RPMI8226 (cell line): ENCODE measurements at regions not wholly inside any gene's neighbourhood (a gene's known extent, or its start where the extent isn't known, plus 50 kb on each side); places are given as distances from the start of the nearest gene placed in this dataset.

Experiments
- DNase-seq: peaks from one replicate; pipeline ENCODE4 v3.0.0-alpha.2; 2015

DNA sequence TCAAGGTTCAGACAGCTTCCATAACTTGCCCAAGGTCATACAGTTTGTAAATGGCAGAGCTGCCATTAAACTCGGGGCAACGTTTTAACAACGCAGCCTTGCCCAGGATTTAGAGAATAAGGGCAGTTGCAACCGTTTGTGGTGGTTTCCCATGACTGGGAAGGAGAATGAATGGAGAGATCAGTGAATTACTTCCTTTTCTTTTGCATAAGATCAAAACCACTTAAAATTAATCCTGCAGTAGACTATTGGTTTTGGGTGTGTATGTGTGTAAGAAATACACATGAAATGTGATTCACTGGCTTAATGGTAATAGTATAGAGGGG lies 179.1 kb upstream of the MIR17HG start:
- no peak for DNase-seq

GRCh38 chr13:91169321-91170050 lies 178.0 kb upstream of the MIR17HG start:
- DNase-seq: no peak

- no peak for DNase-seq
Measured at GRCh38 chr13:91172160-91172559, 175.3 kb upstream of the MIR17HG start.

- no peak for DNase-seq
Measured at GRCh38 chr13:91174886-91175501, 172.5 kb upstream of the MIR17HG start.

GRCh38 chr13:91178099-91178498 lies 169.4 kb upstream of the MIR17HG start:
- DNase-seq: no peak

- DNase-seq: no peak
Measured at GRCh38 chr13:91181892-91182291, 165.6 kb upstream of the MIR17HG start.

DNA sequence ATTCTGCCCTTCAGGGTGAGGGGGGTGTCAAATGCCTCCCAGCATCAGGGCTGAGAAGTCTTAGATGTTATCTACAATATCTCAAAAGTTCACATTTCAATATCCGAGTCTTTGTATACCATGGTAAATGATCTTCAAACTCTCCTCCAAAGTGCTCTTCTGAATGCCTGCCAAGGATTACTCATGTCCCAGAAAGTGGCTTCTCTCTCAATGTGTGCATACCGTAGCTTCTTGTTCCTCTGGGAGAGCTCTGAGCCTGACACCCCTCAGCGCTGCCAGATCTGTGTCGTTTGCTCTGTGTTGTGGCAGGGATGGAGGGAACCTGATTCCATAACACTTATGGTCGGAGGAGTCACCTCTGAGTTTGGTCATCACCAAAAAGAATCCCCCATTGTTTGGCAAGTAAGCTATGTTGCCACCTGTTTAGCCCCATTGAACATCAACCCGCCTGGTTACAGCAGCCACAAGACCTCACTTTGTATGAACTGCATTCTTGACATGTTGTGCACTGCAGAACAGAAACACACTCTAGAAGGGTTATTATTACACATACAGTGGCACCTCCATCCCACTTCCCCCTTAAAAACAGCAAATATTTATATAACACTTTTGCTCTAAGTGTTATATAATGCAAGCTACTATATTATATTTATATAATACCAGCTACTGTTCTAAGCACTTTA lies 163.1 kb upstream of the MIR17HG start:
- DNase-seq: no peak

DNA sequence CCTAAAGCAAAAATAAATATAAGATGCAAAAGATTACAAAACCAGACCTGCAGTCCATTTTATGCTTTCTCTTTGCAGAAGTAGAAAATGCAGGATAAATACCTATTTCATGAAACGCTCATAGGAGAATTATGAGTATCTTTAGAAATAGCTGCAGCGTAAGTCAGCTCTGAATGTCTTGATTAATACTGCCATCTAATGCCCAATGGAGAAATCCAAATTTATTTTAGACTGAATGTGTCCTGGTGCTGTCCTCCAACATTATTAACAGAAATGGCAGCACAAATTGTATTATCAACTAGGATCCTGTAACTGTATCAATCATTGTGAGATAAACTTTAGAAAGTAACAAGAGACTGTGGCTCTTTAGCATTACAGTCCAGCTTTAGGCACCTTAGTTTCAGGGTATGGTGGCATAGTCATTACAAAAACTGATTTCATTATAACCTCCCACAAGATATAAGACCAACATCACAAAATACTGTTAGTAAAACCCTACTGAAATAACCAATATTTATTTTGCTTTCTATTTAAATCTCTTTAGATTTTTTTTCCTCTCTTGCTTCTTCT lies 162.1 kb upstream of the MIR17HG start:
- no peak for DNase-seq

DNA sequence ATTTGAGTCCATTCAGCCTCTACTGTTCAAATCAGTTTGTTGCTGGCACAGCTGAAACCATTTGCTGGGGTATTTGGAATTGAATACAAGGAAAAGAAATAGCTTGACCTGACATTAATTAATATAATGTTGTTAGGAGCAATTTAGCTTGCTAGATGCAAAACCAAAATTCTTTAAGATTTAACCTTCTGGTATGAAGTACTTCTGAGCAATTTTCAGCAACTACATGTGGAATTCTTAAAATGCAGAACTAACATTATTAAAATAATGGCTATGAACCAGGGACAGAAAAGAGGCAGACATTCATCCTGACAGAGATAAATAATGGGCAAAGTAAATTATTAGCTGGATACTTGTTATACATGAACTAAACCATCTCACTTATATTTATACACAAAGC lies 160.0 kb upstream of the MIR17HG start:
- DNase-seq: no peak

DNA sequence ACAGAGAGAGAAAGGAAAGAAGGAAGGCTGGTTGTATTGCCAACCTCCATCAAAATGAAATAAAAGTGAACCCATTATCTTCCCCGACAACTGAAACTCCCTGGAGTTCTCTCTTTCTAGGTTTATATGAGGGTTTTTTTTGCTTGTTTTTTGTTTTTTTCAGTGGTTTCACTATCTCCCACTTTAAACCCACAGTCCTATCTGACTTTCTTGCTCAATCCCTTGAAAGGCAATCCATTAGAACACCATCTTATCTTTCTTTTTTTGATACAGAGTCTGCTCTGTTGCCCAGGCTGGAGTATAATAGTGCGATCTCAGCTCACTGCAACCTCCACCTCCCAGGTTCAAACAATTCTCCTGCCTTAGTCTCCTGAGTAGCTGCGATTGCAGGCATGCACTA lies 158.0 kb upstream of the MIR17HG start:
- DNase-seq: no peak

DNA sequence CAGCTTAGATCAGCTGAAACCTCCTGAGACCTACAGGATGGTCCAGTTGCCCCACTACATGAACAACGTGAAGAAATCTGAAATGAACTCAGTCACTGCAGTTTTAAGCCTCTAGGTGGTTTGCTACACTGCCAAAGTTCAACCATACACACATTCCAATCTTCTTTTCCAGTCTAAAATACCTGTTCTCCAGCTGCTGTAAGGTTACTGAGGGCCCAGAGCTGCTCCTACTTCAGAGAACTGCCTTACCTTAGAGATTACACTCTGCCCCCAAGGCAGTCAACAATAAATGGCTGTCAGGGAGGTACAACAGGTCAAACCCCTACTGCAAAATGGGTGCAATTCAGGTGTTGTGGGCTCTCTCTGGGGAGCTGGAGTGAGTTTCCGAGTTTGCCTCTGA lies 154.1 kb upstream of the MIR17HG start:
- DNase-seq: no peak

- DNase-seq: no peak
Measured at GRCh38 chr13:91195789-91196188, 151.7 kb upstream of the MIR17HG start.

GRCh38 chr13:91196958-91197357 lies 150.5 kb upstream of the MIR17HG start:
- DNase-seq: no peak

GRCh38 chr13:91199866-91200265 lies 147.6 kb upstream of the MIR17HG start:
- no peak for DNase-seq

DNA sequence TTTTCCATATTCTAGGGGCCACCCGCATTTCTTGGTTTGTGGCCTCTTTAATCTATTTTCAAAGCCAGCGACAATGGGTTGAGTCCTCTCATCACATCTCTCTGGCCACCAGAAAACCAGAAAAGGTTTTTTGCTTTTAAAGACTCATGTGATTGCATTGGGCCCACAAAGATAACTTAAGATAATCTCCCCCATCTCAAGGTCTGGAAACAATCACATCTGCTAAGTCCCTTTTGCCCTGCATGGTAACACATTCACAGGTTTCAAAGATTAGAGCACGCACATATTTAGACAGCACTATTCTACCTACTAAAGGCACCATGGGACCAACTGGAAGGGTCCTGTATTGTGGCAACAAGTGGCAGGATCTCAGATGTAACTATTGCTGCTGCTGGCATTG lies 147.0 kb upstream of the MIR17HG start:
- DNase-seq: no peak

- DNase-seq: no peak
Measured at GRCh38 chr13:91203430-91203829, 144.1 kb upstream of the MIR17HG start.

DNA sequence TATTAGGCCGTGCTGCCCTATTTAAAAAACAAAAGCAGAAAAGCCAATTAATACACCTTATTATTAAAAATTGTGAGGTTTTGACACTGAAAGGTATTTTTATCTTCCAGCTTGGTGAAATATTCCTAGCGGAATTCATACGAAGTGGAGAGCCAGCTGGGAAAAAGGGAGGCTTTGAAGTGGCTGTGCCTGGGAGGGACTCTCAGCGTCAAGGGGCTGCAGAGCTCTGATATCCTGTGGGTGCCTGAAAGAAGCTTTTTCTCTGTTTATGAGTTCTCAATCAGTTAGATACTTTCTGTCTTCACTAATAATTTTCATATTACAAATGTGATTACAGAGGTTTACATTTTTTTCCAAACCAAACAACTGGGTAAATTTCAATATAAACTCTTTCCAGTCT lies 140.2 kb upstream of the MIR17HG start:
- DNase-seq: no peak

- DNase-seq: no peak
Measured at GRCh38 chr13:91211510-91211909, 136.0 kb upstream of the MIR17HG start.

DNA sequence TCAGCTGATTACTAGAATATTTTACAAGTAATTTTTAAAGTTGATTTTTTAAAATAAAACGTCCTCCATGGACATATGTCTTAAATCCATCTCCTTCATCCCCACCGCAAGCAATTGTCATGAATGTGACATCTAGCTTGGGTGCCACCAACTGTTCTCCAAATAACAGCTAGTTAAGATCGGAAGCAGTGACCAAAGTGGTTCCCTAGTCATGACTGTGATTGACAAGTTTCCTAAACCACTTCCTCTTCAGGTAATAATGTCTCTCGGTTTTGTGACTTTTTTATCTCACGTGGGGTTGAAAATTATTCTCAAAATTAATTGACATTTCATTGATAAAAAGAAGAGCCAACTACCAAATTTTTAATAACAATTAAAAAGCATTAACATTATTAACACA lies 135.3 kb upstream of the MIR17HG start:
- DNase-seq: no peak

GRCh38 chr13:91214031-91214430 lies 133.5 kb upstream of the MIR17HG start:
- DNase-seq: no peak

- DNase-seq: no peak
Measured at GRCh38 chr13:91216928-91217700, 130.4 kb upstream of the MIR17HG start.

- no peak for DNase-seq
Measured at GRCh38 chr13:91219201-91219600, 128.3 kb upstream of the MIR17HG start.

- DNase-seq: no peak
Measured at GRCh38 chr13:91220872-91221271, 126.6 kb upstream of the MIR17HG start.
